D341Med (cell line): ENCODE measurements at regions not wholly inside any gene's neighbourhood (a gene's known extent, or its start where the extent isn't known, plus 50 kb on each side); places are given as distances from the start of the nearest gene placed in this dataset.

Experiments used
- DNase-seq: peaks from one replicate; pipeline ENCODE4 v3.0.0; 2012; ENCODE audit warnings: low spot score

DNA sequence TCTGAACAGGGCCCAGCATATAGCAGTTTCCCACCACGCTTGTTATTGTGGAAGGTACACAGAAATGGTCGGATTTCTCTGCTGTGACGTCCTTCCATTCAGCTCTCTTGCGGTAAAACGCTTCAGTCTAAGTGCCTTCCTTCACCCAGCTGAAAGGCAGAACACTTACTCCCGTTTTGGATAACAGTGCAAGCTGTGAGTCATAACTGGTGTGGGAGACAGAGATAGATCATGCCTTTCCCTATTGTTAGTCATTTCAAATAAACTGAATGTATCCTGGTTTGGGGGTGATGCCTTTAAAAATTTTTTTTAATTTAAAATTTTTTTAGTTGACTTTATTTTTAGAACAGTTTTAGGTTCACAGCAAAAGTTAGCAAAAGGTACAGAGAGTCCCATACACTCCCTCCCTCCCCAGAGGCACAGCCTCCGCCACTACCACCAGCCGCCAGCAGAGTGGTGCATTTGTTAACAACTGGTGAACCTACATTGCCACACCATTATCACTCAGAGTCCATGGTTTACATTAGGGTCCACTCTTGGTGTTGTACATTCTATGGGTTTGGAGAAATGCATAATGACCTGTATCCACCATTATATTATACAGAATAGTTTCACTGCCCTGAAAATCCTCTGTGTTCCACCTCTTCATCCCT, 94.9 kb upstream of the NSMCE3 start:
- no peak for DNase-seq

GRCh38 chr15:29361560-29361959, 91.9 kb upstream of the NSMCE3 start:
- no peak for DNase-seq

DNA sequence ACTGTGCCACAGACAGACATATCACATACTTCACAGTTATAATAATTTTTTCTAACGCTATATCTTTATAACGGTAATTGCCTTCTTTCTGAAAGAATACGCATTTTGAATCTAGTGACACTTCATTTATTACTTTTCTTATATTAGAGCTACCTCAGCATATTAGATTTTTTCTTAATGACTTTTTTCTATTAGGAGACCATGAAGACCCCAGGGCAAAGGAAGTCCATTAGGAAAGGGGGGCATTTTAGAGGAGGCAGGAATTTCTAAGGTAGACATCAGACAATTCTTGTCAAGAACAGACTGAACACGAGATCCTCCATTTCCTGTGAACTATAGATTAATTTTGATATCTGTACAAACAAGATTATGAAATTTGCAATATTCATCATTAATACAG, 90.5 kb upstream of the NSMCE3 start:
- no peak for DNase-seq

DNA sequence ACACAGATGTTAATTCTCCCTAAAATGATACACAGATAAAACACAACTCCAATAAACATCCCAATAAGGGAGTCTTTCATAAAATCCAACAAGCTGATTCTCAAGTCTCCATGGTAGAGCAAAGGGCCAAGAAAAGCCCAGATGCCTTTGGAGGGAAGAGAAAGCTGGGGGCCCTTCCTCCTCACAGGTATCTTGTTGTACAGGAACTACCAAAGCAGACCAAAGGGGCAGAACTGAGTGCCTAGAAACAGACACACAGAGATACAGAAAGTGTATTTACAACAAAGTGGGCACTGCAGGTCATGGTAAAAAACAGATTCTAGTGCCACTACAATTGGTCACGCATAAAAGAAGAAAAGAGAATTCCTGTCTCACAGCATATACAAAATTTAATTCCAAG, 87.2 kb upstream of the NSMCE3 start:
- no peak for DNase-seq

- DNase-seq: no peak
Measured at GRCh38 chr15:29355477-29355876, 85.9 kb upstream of the NSMCE3 start.

GRCh38 chr15:29352402-29352801, 82.8 kb upstream of the NSMCE3 start:
- no peak for DNase-seq

GRCh38 chr15:29349196-29349595, 79.6 kb upstream of the NSMCE3 start:
- DNase-seq: no peak

DNA sequence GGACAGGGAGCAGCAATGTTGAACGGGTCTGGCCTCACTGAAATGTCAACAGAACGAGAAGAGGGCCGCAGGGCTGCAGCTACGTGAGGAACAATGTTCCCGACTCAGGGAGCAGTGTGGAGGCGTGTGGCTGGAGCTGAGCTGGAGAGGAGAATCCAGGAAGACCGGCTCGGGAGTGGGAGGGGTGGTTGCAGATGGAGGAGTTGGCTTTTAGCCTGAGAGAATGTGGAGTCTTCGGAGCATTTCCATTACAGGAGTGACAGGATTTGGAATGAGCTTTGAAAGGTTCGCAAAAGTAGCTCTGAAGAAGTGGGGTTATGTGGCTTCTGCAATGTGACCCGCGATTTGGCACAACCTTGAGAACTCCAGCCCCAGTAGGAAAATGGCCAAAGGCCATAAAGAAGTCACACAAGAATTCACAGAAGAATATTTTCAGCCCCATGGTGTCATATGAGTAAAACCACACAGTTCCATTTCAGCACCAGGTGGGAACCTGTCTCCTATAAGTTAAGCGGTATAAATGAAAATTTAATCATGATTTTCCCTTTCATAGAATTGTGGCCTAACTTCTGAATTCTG, 78.8 kb upstream of the NSMCE3 start:
- no peak for DNase-seq

- no peak for DNase-seq
Measured at GRCh38 chr15:29346998-29347397, 77.4 kb upstream of the NSMCE3 start.

DNA sequence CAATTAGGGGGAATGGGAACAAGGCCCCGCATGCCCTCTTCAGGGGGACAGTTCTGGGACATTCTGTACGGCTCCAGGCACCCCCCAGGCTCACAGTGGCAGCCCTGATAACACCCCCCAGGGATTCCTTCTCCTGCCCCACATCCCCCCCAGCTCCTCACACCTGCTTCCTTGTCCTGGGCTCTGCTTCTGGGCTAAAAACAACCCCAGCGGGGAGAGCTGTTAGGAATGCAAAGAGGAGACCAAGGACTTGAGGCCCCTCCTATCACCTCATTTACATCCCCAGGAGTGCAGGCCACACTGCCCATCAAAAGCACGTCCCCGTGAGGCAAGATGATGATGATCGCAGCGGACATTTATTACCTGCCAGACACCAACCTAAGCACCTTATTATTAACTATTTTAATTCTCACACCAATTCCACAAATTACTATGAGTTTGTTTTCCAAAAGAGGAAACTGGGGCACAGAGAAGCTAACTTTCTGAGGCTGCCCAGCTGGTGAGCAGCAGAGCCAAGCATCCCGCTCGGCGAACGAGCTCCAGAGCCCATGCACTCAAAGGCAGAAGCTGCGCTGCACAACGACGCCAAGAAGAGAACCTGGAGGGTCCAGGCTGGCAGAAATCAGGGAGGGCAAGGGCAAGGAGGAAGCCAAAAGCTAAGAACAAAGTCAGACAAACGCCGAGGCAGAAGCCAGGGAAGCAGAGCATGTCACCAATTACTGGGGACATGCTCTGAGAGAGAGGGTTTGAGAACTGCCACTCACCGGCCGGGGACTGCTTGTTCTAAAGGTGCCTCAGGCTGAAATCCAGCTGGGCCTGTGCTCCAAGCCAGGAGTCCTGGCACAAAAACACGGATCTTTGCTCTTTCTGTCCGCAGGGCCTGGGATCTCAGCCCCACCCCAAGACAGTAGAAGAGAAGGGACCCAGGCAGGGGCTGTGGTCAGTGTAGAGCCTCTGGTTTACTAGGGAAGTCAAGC, 76.2 kb upstream of the NSMCE3 start:
- DNase-seq: no peak

GRCh38 chr15:29344474-29344873, 74.9 kb upstream of the NSMCE3 start:
- DNase-seq: no peak

DNA sequence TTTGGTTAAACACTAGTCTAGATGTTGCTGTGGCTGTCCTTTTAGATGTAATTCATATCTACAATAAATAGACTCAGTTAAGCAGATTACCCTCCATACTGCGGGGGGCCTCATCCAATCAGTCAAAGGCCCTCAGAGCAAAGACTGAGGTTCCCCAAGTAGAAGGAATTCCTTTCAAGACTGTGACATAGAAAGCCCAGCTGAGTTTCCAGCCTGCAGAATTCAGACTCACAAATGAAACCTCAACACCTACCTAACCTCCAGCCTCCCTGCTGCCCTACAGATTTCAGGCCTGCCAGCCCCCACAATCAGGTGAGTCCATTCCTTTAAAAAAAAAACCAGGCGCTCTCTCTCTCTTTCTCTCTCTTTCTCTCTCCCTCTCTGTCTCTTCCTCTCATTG, 73.6 kb upstream of the NSMCE3 start:
- DNase-seq: no peak

DNA sequence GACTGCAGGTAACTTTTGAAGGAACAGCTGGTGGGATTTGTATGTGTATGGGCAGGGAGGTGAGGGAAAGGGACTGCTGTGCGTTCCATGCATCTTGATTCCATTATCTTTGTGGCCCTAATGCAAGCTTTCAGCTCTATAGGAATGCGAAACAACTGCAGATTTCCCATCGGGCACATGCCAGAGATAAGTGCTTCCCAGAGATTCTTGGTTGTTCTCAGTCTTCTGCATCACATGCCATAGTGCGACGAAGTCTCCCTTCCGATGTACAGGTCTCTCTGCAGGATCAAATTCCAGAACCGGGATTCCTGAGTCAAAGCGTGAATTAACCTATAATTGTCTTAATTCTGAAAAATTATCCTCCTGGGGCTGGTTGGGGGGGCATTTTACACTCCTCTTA, 72.6 kb upstream of the NSMCE3 start:
- no peak for DNase-seq

DNA sequence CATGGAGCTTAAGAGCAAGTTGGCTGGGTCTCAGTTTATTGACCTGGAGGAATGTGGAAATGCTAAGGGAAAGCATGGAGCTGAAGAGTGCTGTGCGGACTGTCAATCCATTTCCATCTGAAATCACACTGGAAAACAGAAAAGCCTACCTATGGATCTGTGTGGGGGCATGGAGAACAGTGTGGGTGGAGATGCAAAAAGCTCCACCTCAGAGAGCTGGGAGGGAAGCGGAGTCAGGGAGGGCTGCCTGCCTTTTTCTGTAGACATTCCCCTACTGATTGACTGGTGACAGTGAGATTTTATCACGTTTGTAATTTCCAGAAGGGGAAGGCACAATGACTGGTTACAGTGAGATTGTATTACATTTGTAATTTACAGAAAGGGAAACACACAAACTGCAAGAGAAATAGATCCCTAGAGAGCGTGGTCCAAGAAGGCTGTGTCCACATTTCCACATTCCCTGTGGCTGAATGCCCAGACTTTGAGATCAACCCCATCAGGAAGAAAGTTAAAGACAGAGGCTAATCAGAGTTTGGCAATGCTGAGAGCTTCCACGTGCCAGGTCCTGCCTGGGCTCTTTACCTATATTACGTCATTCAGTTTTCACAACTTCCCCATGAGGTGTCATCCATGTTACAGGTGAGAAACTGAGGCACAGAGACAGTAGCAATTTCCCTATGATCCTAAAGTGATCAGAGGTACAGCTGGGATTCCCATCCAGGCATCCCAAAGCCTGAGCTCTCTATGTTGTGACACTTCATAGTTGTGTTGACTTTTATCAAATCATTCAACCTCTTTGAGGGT, 67.7 kb upstream of the NSMCE3 start:
- no peak for DNase-seq

DNA sequence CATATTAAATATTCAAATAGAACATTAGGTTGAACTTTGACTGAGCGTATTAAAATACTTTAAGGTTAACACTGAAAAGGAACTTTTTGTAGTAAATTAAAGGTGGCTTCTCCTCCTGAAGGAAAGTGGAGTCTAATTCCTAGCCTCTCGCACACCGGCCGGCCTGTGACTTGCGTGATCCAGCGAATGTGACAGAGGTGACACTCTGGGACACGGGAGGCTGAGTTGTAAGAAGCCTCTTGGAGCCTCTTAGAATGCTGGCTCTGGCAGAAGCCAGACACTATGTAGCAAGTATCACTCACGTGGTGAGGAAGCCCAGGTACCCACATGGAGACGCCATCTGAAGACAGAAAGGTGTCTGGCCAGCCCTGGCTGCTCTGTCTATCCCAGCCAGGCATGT, 64.9 kb upstream of the NSMCE3 start:
- no peak for DNase-seq

GRCh38 chr15:29333261-29333660, 63.6 kb upstream of the NSMCE3 start:
- no peak for DNase-seq

GRCh38 chr15:29331669-29332068, 62.0 kb upstream of the NSMCE3 start:
- no peak for DNase-seq

DNA sequence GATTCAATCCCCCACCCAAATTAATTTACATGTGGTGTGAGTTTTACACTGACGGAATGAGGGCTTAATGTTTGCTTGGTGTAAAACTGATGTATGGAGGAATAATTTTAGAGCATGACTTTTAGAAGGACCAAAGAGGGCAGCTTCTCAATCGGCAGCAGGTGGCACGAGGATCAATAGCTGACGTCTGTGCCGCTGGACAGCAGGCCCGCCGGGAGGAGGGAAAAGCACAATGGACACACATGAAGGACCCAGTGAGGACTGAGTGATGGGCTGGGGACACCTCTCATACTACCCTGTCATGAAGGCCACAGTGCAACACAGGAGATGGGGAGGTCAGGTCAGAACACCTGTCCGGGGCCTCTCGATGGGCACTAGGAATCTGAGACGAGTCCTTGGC, 61.4 kb upstream of the NSMCE3 start:
- DNase-seq: no peak

DNA sequence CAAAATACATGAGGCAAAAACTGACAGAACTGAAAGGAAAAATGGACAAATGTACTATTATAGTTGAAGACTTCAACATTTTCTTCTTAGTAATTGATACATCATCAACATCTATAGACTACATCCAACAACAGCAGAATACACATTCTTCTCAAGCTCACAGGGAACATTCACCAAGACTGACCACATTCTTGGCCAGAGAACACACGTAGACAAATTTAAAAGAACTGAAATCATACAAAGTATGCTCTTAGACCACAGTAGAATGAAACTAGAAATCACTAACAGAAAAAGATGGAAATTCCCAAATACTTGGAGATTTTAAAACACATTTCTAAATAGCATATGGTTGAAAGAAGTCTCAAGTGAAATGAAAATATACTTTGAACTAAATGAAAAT, 55.1 kb upstream of the NSMCE3 start:
- DNase-seq: no peak

DNA sequence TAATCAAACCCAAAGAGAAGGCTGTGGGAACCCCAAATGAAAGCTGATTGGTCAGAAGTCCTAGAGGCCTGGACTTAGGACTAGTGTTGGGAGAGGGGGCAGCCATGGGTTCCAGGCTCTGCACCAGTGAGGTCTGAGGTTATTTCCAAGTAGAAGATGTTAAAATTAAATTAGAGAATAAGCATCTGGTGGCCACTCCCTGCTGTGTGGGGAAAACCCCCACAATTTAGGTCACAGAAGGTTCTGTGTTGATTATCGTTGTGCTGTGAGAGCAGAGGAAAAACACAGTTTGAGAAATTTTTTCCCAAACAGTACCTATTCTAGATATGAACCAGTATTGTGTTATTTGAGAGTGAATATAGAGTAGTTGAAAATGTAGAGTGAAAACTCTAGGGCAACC, 53.9 kb upstream of the NSMCE3 start:
- no peak for DNase-seq

DNA sequence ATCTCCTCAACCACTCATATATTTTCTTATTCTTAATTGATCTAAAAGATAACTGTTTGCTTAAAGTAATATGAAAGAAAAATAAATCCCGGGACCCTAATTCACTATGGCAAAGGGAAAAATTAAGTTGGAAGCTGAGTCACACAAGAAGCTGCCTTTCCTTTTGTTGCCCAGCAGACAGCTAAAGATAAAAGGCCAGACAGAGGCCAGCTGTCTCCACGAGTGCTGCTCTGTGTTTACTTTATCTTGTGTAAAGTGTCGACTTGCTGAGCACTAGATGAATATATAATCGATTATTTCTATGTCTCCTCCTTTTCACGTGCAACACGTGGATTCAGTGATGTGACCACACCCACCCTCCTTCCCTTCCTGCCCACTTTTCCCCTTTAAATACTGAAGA, 52.8 kb upstream of the NSMCE3 start:
- DNase-seq: no peak

- no peak for DNase-seq
Measured at GRCh38 chr15:29320420-29320819, 50.8 kb upstream of the NSMCE3 start.
